ENCODE measurements at regions not wholly inside any gene's neighbourhood (a gene's known extent, or its start where the extent isn't known, plus 50 kb on each side); places are given as distances from the start of the nearest gene placed in this dataset.

- TF ChIP-seq CTCF (IDR thresholded peaks at IDR 0.05 in 2 of 3, conservative IDR thresholded peaks at IDR 0.05 in 1 of 3; ENCODE audit: borderline replicate concordance in 1 of 3, insufficient read depth in 1 of 3, low read depth in 2 of 3, low read length in 2 of 3) (no peak), EZH2phosphoT487 (IDR thresholded peaks at IDR 0.05; ENCODE audit: borderline replicate concordance) (no peak), CEBPB (IDR thresholded peaks at IDR 0.05; ENCODE audit: low read depth) (no peak), POLR2AphosphoS5 (IDR thresholded peaks at IDR 0.05; ENCODE audit: low read depth, low read length) (no peak), RAD21 (IDR thresholded peaks at IDR 0.05; ENCODE audit: low read depth) (no peak), ZNF274 (IDR thresholded peaks at IDR 0.05; ENCODE audit: low read depth, low read length) (no peak), POLR2A (IDR thresholded peaks at IDR 0.05; ENCODE audit: borderline replicate concordance, extremely low read depth, insufficient read depth, insufficient read length) (no peak), ELF1 (IDR thresholded peaks at IDR 0.05; ENCODE audit: borderline replicate concordance, low read depth) (no peak), REST (IDR thresholded peaks at IDR 0.05; ENCODE audit: low read depth) (no peak), EZH2 (IDR thresholded peaks at IDR 0.05) (no peak), ZBTB33 (IDR thresholded peaks at IDR 0.05; ENCODE audit: extremely low read depth, insufficient replicate concordance, low read length) (no peak), MAX (IDR thresholded peaks at IDR 0.05) (no peak), EGR1 (IDR thresholded peaks at IDR 0.05; ENCODE audit: low read depth) (no peak), SRF (IDR thresholded peaks at IDR 0.05; ENCODE audit: low read depth) (no peak)
Measured at GRCh38 chr5:124337996-124338395, 408.4 kb downstream of the ZNF608 start.

Measured in HCT116 (cell line).